IPS-NIHi11 (cell line): ENCODE measurements at regions not wholly inside any gene's neighbourhood (a gene's known extent, or its start where the extent isn't known, plus 50 kb on each side); places are given as distances from the start of the nearest gene placed in this dataset.
A peak's percentile ranks its signal among the peaks of the same experiment; 100 is the strongest.
"Not testable (repeated sequence)": the region's sequence is repeated elsewhere in the genome, so short reads cannot be mapped to it uniquely, and the experiment has no call there.

Experiments used
- DNase-seq: peaks from one replicate; pipeline ENCODE4 v3.0.0; 2012; ENCODE audit warnings: mixed read lengths, low spot score

DNA sequence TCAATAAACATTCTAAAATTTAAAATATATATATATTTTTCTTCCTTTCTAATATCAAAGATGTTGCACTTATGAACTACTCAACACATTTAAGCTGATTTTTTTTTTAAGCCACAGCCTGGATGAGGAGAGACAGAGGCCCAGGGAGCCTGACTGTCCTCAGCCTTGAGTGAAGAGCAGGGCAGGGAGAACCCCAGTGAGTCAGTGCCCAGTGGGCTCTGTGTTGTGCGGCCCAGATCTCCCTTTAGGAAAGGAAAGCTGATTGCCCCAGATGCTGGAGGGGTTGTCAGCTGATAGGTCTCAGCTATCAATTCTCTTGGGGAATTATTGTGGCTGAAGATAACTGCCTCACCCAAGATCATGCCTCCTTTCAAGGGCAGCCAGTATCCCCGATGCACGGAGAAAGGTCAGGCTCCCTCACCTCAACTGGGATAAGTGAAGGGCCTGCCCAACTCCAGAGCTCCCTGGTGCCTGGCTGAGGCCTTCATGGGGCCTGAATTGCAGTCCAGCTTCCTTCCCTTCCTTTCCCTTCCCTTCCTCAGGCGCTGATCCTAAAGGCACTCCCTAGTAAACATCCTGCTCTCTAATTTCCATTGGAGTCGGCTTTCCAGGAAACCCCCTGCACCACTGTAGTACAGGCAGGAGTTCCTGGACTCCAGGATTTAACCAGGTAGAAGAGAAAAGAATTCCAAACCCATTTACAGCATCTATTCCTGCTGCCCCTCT, 106.9 kb upstream of the ATL2 start:
- DNase-seq, result no peak

GRCh38 chr2:38482710-38483109, 105.6 kb upstream of the ATL2 start:
- DNase-seq, result not testable (repeated sequence)

GRCh38 chr2:38480617-38481016, 103.5 kb upstream of the ATL2 start:
- DNase-seq, result no peak

DNA sequence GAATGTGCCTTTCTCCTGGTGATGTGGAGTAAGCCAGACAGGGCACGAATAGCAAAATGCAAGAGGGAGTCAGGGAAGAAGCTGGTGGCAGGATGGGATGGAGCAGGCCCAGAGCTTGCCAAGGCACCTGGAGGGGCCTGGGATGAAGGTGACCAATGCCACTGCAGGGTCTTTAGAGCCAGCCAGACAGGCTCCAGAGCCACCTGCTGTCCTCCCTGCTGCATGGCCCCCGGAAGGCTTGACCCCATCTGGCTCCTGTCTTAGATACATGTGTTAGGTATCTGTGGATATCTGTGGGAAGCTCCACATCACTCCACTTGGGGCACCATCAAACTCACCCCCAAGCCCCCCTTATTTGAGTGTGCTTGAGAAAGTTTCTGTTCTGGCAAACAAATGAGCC, 99.9 kb upstream of the ATL2 start:
- DNase-seq, result no peak

GRCh38 chr2:38475567-38475881, 98.5 kb upstream of the ATL2 start:
- DNase-seq, result no peak

GRCh38 chr2:38474715-38475566, 97.9 kb upstream of the ATL2 start:
- no peak for DNase-seq

- no peak for DNase-seq
Measured at GRCh38 chr2:38474021-38474456, 97.0 kb upstream of the ATL2 start.

DNA sequence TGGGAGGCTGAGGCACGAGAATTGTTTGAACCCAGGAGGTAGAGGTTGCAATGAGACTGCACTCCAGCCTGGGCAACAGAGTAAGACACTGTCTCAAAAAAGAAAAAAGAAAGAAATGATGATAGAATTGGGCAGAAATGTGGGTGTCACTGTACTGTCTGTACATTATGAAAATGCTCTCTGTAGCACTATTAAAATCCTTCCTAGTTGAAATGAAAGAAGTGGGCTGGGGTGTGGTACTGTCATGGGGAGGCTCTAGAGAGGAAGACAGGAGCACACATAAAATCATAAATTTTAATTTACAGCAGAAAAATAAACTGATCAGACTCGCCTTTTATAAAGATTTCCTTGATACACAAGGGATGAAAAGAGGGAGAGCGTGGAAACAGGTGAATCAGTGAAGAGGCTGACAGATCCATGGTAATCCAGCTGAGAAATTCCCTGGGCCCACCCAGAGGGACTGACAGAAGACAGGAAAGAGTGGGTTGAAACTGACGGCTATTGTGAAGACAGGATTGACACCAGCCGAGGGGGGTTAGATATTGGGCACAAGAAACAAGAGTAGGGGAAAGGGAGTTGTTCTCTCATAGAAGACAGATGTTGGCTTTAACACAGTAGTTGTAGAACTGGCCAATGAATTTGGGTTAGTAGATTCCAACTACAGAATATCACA, 96.4 kb upstream of the ATL2 start:
- no peak for DNase-seq

- DNase-seq, result no peak
Measured at GRCh38 chr2:38470115-38470514, 93.0 kb upstream of the ATL2 start.

DNA sequence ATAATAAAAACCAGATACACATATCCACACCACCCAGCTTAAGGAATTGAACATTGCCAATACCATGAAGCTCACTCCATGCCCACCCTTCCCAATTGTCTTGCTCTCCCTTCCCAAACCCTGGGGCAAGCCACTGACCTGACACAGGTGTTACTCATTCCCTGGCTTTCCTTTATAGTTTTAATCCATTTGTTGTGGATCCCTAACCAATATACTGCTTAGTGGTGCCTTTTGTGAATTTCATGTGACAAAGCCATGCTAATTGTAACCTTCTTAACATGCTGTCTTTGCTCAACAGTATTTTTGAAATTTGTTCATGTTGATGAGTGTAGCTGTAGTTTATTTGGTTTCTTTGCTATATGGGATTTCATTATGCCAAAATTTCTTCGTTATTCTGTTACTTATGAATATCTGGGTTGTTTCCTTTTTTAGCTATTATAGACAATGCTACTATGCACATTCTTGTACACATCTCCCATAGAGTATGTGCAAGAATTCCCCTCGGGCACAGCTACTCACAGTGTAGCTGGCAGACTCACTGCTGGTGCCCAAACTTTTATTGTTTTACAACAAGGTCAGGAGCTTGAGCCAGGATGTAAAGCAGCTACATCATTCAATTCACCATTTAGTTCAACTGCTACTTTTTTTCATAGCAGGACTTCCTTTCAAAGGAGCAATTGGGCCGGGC, 90.8 kb upstream of the ATL2 start:
- no peak for DNase-seq

- DNase-seq, result no peak
Measured at GRCh38 chr2:38466876-38467767, 90.0 kb upstream of the ATL2 start.

- DNase-seq, result no peak
Measured at GRCh38 chr2:38466409-38466808, 89.3 kb upstream of the ATL2 start.

DNA sequence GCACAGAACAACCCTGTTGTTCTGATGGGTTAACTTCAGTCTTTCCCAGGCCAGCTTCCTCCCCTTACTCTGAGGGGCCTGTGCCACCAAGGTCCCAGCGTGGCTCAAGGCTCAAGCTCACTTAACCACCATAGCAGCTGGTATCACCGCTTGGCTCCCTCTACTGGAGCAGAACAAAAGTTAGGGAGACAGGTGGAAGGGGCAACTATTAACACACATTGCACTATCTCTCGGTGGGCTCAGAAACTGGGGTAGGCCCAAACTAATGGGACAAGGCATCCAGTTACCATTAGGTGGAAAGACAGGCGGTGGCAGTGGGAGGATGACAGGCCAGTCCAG, 88.7 kb upstream of the ATL2 start:
- peak; percentile 78 for DNase-seq

GRCh38 chr2:38464971-38465788, 88.1 kb upstream of the ATL2 start:
- DNase-seq, result no peak

DNA sequence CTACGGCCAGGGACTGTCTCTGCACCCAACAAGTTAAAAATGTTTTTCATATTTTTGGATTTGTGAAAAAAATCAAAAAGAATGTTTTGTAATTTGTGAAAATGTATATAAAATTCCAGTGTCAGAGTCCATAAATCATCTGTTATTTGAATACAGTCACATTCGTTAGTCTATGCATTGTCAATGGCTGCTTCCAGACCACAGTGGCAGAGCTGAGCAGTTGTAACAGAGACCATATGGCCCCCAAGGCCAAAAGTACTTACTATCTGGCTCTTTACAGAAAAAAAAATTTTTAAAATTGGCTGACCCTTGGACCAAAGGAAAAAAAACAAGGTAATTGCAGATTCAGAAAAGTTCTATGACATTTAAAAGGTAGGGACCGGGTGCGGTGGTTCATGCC, 86.7 kb upstream of the ATL2 start:
- no peak for DNase-seq

- peak; percentile 43 for DNase-seq
Measured at GRCh38 chr2:38462121-38462661, 85.1 kb upstream of the ATL2 start.

GRCh38 chr2:38461470-38461869, 84.4 kb upstream of the ATL2 start:
- DNase-seq, result no peak

GRCh38 chr2:38460313-38460712, 83.2 kb upstream of the ATL2 start:
- no peak for DNase-seq

- DNase-seq, result no peak
Measured at GRCh38 chr2:38454081-38454480, 77.0 kb upstream of the ATL2 start.

- DNase-seq, result not testable (repeated sequence)
Measured at GRCh38 chr2:38451778-38452177, 74.7 kb upstream of the ATL2 start.
